HEK293T (cell line): ENCODE measurements at regions not wholly inside any gene's neighbourhood (a gene's known extent, or its start where the extent isn't known, plus 50 kb on each side); places are given as distances from the start of the nearest gene placed in this dataset.

Experiments used
- ARNT ChIP-seq: fragments of 450-650 bp; IDR thresholded peaks from 2 replicates; pipeline ENCODE4 v1.6.1; 2017; ENCODE audit warnings: mild to moderate bottlenecking
- ELF4 ChIP-seq: fragments of 450-650 bp; IDR thresholded peaks from 2 replicates; pipeline ENCODE4 v1.6.1; 2017; ENCODE audit warnings: antibody characterized with exemption
- FOXM1 ChIP-seq: fragments of 450-650 bp; IDR thresholded peaks from 2 replicates; pipeline ENCODE4 v1.6.1; 2017; ENCODE audit warnings: mild to moderate bottlenecking, borderline replicate concordance
- LEF1 ChIP-seq: fragments of 450-650 bp; IDR thresholded peaks from 2 replicates; pipeline ENCODE4 v1.6.1; 2017; ENCODE audit warnings: mild to moderate bottlenecking, borderline replicate concordance
- SP1 ChIP-seq: fragments of 450-650 bp; IDR thresholded peaks from 2 replicates; pipeline ENCODE4 v1.6.1; 2017
- SUZ12 ChIP-seq: fragments of 450-650 bp; IDR thresholded peaks from 2 replicates; pipeline ENCODE4 v1.6.1; 2016; ENCODE audit warnings: mild to moderate bottlenecking
- TARDBP ChIP-seq: fragments of 450-650 bp; IDR thresholded peaks from 2 replicates; pipeline ENCODE4 v1.6.1; 2016

GRCh38 chr10:36494371-36494770 is 631.0 kb upstream of the ANKRD30A start:
- TF ChIP-seq SP1 (no peak), LEF1 (no peak), SUZ12 (no peak), ARNT (no peak), ELF4 (no peak), TARDBP (no peak), FOXM1 (no peak)
